Anterior cingulate cortex (tissue), 58 donors: ENCODE measurements at regions not wholly inside any gene's neighbourhood (a gene's known extent, or its start where the extent isn't known, plus 50 kb on each side); places are given as distances from the start of the nearest gene placed in this dataset.

ENCODE experiments used
- DNase-seq, 58 donors: peaks; one replicate each; lab custom pipeline; 2025; lab: John Stamatoyannopoulos, UW

GRCh38 chr12:71071536-71072097, 86.2 kb downstream of the TSPAN8 start:
- no peak for DNase-seq

- no peak for DNase-seq
Measured at GRCh38 chr12:71070416-71071128, 87.2 kb downstream of the TSPAN8 start.

- no peak for DNase-seq
Measured at GRCh38 chr12:71069311-71069710, 88.5 kb downstream of the TSPAN8 start.

- DNase-seq: no peak
Measured at GRCh38 chr12:71063087-71063486, 94.7 kb downstream of the TSPAN8 start.

GRCh38 chr12:71061451-71061850, 96.3 kb downstream of the TSPAN8 start:
- no peak for DNase-seq

GRCh38 chr12:71060426-71060825, 97.4 kb downstream of the TSPAN8 start:
- no peak for DNase-seq

GRCh38 chr12:71057330-71057729, 100.5 kb downstream of the TSPAN8 start:
- DNase-seq: no peak

- DNase-seq: no peak
Measured at GRCh38 chr12:71054551-71054950, 103.2 kb downstream of the TSPAN8 start.

GRCh38 chr12:71046215-71046614, 111.6 kb downstream of the TSPAN8 start:
- no peak for DNase-seq

GRCh38 chr12:71045781-71046180, 112.0 kb downstream of the TSPAN8 start:
- no peak for DNase-seq

- DNase-seq: no peak
Measured at GRCh38 chr12:71041476-71041875, 116.3 kb downstream of the TSPAN8 start.

GRCh38 chr12:71038960-71039359, 118.4 kb upstream of the PTPRR start:
- DNase-seq: no peak

GRCh38 chr12:71036526-71036925, 116.0 kb upstream of the PTPRR start:
- no peak for DNase-seq

GRCh38 chr12:71032933-71033332, 112.4 kb upstream of the PTPRR start:
- DNase-seq: no peak

GRCh38 chr12:71029302-71029701, 108.8 kb upstream of the PTPRR start:
- DNase-seq: no peak

- no peak for DNase-seq
Measured at GRCh38 chr12:71027856-71028255, 107.3 kb upstream of the PTPRR start.

- DNase-seq: no peak
Measured at GRCh38 chr12:71024827-71025226, 104.3 kb upstream of the PTPRR start.

- DNase-seq: no peak
Measured at GRCh38 chr12:71024281-71024680, 103.7 kb upstream of the PTPRR start.

- no peak for DNase-seq
Measured at GRCh38 chr12:71021491-71021890, 101.0 kb upstream of the PTPRR start.

- DNase-seq: no peak
Measured at GRCh38 chr12:71019282-71019831, 98.8 kb upstream of the PTPRR start.

- DNase-seq: no peak
Measured at GRCh38 chr12:71018682-71019081, 98.1 kb upstream of the PTPRR start.

- DNase-seq: peak in 2 of 58 donors; percentile 5 to 14
Measured at GRCh38 chr12:71014180-71014785, 93.7 kb upstream of the PTPRR start.
